ENCODE measurements at regions not wholly inside any gene's neighbourhood (a gene's known extent, or its start where the extent isn't known, plus 50 kb on each side); places are given as distances from the start of the nearest gene placed in this dataset.

DNA sequence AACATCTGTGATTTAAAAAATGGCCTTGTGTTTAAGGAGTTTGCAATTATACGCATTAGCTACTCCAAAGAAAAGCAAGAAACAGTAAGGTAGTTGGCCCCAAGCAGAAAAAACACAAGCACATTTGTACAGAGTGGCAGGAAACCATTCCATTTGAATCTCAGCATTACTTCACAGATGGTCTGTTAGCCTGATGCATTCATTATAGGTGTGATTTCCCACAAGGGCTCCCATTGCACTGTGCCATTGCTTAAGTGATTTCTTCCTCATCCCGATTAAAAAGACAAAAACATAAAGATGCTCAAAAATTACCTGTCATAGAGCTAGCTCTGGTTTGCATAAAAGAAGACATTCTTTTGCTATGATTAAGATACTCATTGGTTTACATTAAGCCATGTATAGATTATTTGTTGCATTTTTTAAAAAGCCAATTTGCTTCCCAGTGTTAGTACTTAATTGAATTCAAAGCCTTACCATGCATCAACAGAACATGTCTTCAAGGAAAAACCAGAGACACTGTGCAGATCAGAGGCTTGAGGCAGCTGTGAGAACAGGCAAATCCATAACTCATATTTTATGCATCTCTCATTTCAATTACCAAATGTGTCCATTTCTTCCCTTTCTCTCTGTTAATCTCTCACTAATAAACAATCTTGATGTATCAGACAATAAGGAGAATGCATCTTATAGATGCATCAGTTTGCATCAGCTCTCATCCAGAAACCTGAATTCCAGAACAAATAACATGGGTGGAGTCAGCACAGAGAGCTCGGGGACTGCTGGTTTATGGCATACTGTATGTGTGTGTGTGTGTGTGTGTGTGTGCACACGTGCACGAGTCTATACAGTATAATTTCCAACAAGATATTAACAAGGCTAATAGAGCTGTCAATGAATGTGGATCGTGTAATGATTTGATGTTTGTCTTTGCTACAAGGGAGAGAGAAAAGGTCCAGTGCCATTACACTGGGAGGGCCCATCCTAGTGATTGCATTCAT is 558.6 kb upstream of the HS6ST1 start:
- TF ChIP-seq EZH2 (IDR thresholded peaks at IDR 0.05; ENCODE audit: borderline replicate concordance, low read depth, low read length, severe bottlenecking) (no peak), POLR2A (IDR thresholded peaks at IDR 0.05; ENCODE audit: low read depth, low read length) (no peak)
